ENCODE measurements at regions not wholly inside any gene's neighbourhood (a gene's known extent, or its start where the extent isn't known, plus 50 kb on each side); places are given as distances from the start of the nearest gene placed in this dataset.

- Histone ChIP-seq H3K4me3 (ENCODE audit: insufficient read depth, low read depth, low read length) (no peak overlapping the region), H3K79me1 (ENCODE audit: low read depth in 1 of 2, low read length in 2 of 2) (no peaks in the 10 kb centered on the region), H4K5ac (ENCODE audit: low read depth, low read length) (no peak overlapping the region), H3K18ac (ENCODE audit: low read depth, low read length) (no peak overlapping the region), H3K9me3 (ENCODE audit: control insufficient read depth, insufficient read depth, low read length) (peaks cover 3% of the 10 kb centered on the region; the same call in 1 of the 2 replicates), H3K4me2 (ENCODE audit: low read depth, low read length) (no peak overlapping the region), H3K9ac (ENCODE audit: low read depth, low read length) (no peak overlapping the region), H4K91ac (ENCODE audit: insufficient read depth, low read depth, low read length) (no peak overlapping the region), H3K4me1 (ENCODE audit: control insufficient read depth, insufficient read depth, low read length) (no peaks in the 10 kb centered on the region), H3K14ac (replicated peaks; ENCODE audit: low read depth, low read length) (no peak overlapping the region), H4K20me1 (ENCODE audit: insufficient read depth, low read length) (no peaks in the 10 kb centered on the region), H3K4ac (ENCODE audit: low read depth, low read length) (no peak overlapping the region), H3K36me3 (ENCODE audit: control insufficient read depth, insufficient read depth, low read length) (no peaks in the 10 kb centered on the region), H2BK120ac (ENCODE audit: low read depth, low read length) (no peak overlapping the region), H2AK9ac (replicated peaks; ENCODE audit: low read depth, low read length, poor library complexity) (no peak overlapping the region), H3K9me1 (ENCODE audit: insufficient read depth, low read length) (no peaks in the 10 kb centered on the region), H2AFZ (replicated peaks; ENCODE audit: low read length, poor library complexity) (no peak overlapping the region), H3K27ac (ENCODE audit: insufficient read depth, low read length) (no peak overlapping the region), H4K8ac (ENCODE audit: low read depth in 2 of 2, low read length in 2 of 2) (no peak overlapping the region), H2BK15ac (ENCODE audit: low read depth, low read length) (no peak overlapping the region), H3K23ac (ENCODE audit: low read depth, low read length) (no peak overlapping the region), H2BK20ac (ENCODE audit: low read depth, low read length) (no peak overlapping the region), H2AK5ac (ENCODE audit: low read depth, low read length) (no peak overlapping the region), H3K27me3 (ENCODE audit: control insufficient read depth, insufficient read depth, low read length) (no peaks in the 10 kb centered on the region), H2BK5ac (ENCODE audit: low read depth, low read length, poor library complexity, severe bottlenecking) (no peak overlapping the region), H3K56ac (ENCODE audit: extremely low read depth, insufficient read depth, low read length) (no peak overlapping the region)
- intact Hi-C loops (cut with micrococcal nuclease), result no loop called here
- DNase-seq (no peak), ATAC-seq (ENCODE audit: low read depth) (no peak)
- ChIA-PET CTCF (no interaction called here), POLR2A (ENCODE audit: unreplicated experiment) (no interaction called here)
- no TSS peak for BruUV-seq (replicated peaks)
- dilution Hi-C loops (cut with HindIII; ENCODE audit: low sequenced_read_pairs, unreplicated experiment), result no loop called here
- in situ Hi-C loops (cut with MboI; ENCODE audit: low sequenced_read_pairs), result no loop called here
- no peak for TF ChIP-seq CEBPB (IDR thresholded peaks at IDR 0.05; ENCODE audit: low read depth, low read length)
- no peak for TF ChIP-seq RFX5 (IDR thresholded peaks at IDR 0.05; ENCODE audit: low read depth, low read length)
- no peak for TF ChIP-seq BHLHE40 (IDR thresholded peaks at IDR 0.05; ENCODE audit: low read depth, low read length)
- TF ChIP-seq ELK1 (IDR thresholded peaks at IDR 0.05; ENCODE audit: borderline replicate concordance, low read depth, low read length), result no peak
- TF ChIP-seq MAZ (IDR thresholded peaks at IDR 0.05; ENCODE audit: borderline replicate concordance, low read depth, low read length), result no peak
- TF ChIP-seq POLR2A (IDR thresholded peaks at IDR 0.05; ENCODE audit: low read depth, low read length), result no peak
- no peak for TF ChIP-seq RAD21 (IDR thresholded peaks at IDR 0.05; ENCODE audit: low read length)
- TF ChIP-seq CTCF (conservative IDR thresholded peaks at IDR 0.05; ENCODE audit: low read depth, low read length), result no peak
- no peak for TF ChIP-seq RCOR1 (IDR thresholded peaks at IDR 0.05; ENCODE audit: insufficient replicate concordance, low read length)
- no peak for TF ChIP-seq NFE2L2 (IDR thresholded peaks at IDR 0.05; ENCODE audit: low read depth, low read length)
- no peak for TF ChIP-seq SMC3 (IDR thresholded peaks at IDR 0.05; ENCODE audit: low read depth, low read length)
- no peak for TF ChIP-seq FOS (IDR thresholded peaks at IDR 0.05; ENCODE audit: low read depth, low read length)
- no peak for TF ChIP-seq MAFK (IDR thresholded peaks at IDR 0.05; ENCODE audit: low read depth, low read length)
- TF ChIP-seq CHD1 (IDR thresholded peaks at IDR 0.05; ENCODE audit: low read depth, low read length), result no peak
- no peak for TF ChIP-seq USF2 (IDR thresholded peaks at IDR 0.05; ENCODE audit: low read depth, low read length)
- TF ChIP-seq MXI1 (IDR thresholded peaks at IDR 0.05; ENCODE audit: borderline replicate concordance, low read depth, low read length), result no peak
Measured at GRCh38 chr3:87800516-87800915, 258.3 kb downstream of the CGGBP1 start.

All from IMR-90 (cell line).